Keratinocyte (primary cell): ENCODE measurements at regions not wholly inside any gene's neighbourhood (a gene's known extent, or its start where the extent isn't known, plus 50 kb on each side); places are given as distances from the start of the nearest gene placed in this dataset.

Experiments
- EZH2 ChIP-seq: IDR thresholded peaks from one replicate; pipeline ENCODE4 v1.6.1; 2012; ENCODE audit warnings: inconsistent platforms, mild to moderate bottlenecking, low read length, moderate library complexity
- TF ChIP-seq, protein P1 (sequence below), 3 experiments: IDR thresholded peaks in 1 of 3; conservative IDR thresholded peaks in 1 of 3; optimal IDR thresholded peaks in 1 of 3; 2 replicates in 2 of 3; 3 replicates in 1 of 3; pipeline versions ENCODE3 to v1.5.1; 2011; ENCODE audit warnings: low read length in 3 of 3, mild to moderate bottlenecking in 3 of 3, moderate library complexity in 2 of 3, control low read depth in 1 of 3, inconsistent platforms in 1 of 3; ENCODE audit not compliant: insufficient read depth in 2 of 3; ENCODE audit errors: extremely low read depth in 1 of 3

GRCh38 chr6:4302524-4302923 is 167.1 kb upstream of the ECI2 start:
- TF ChIP-seq, protein P1, sequence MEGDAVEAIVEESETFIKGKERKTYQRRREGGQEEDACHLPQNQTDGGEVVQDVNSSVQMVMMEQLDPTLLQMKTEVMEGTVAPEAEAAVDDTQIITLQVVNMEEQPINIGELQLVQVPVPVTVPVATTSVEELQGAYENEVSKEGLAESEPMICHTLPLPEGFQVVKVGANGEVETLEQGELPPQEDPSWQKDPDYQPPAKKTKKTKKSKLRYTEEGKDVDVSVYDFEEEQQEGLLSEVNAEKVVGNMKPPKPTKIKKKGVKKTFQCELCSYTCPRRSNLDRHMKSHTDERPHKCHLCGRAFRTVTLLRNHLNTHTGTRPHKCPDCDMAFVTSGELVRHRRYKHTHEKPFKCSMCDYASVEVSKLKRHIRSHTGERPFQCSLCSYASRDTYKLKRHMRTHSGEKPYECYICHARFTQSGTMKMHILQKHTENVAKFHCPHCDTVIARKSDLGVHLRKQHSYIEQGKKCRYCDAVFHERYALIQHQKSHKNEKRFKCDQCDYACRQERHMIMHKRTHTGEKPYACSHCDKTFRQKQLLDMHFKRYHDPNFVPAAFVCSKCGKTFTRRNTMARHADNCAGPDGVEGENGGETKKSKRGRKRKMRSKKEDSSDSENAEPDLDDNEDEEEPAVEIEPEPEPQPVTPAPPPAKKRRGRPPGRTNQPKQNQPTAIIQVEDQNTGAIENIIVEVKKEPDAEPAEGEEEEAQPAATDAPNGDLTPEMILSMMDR (optimal IDR thresholded peaks at IDR 0.05 in 1 of 3, IDR thresholded peaks at IDR 0.05 in 1 of 3, conservative IDR thresholded peaks at IDR 0.05 in 1 of 3; ENCODE audit: extremely low read depth in 1 of 3, insufficient read depth in 2 of 3, low read length in 3 of 3): no peak
- no peak for TF ChIP-seq EZH2
